OCI-LY7 (cell line): ENCODE measurements at regions not wholly inside any gene's neighbourhood (a gene's known extent, or its start where the extent isn't known, plus 50 kb on each side); places are given as distances from the start of the nearest gene placed in this dataset.

Source experiments
- EZH2phosphoT487 ChIP-seq: fragments of 200-600 bp; sonication (generic); IDR thresholded peaks from 2 replicates; pipeline ENCODE4 v1.6.1; 2018; ENCODE audit warnings: low read depth, borderline replicate concordance, mild to moderate bottlenecking, mixed run types, antibody characterized with exemption, low read length, moderate library complexity, mixed read lengths
- TF ChIP-seq, protein P1 (sequence below): fragments of 200-600 bp; sonication (generic); conservative IDR thresholded peaks from 2 replicates; pipeline ENCODE4 v1.5.1; 2014; ENCODE audit warnings: mild to moderate bottlenecking, antibody characterized with exemption, low read length, moderate library complexity, mixed read lengths

DNA sequence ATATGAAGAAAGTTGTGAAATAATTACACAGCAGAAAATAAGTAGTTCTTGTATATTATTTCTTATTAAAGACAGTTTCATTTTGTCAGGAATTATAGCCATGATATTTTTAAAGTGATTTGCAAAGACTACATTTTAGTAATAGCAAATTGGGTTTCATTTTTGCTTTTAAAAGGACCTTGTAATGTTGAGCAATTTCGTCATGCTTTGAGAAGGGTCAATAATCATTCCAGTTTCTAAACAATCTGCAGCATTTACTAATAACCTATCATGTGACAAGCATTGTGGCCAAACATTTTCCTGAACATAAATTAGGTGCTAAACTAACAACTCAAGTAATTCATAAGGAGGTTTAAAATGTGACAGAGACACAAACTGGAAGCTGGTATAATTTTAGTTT lies 214.4 kb upstream of the CBLB start:
- TF ChIP-seq, protein P1, sequence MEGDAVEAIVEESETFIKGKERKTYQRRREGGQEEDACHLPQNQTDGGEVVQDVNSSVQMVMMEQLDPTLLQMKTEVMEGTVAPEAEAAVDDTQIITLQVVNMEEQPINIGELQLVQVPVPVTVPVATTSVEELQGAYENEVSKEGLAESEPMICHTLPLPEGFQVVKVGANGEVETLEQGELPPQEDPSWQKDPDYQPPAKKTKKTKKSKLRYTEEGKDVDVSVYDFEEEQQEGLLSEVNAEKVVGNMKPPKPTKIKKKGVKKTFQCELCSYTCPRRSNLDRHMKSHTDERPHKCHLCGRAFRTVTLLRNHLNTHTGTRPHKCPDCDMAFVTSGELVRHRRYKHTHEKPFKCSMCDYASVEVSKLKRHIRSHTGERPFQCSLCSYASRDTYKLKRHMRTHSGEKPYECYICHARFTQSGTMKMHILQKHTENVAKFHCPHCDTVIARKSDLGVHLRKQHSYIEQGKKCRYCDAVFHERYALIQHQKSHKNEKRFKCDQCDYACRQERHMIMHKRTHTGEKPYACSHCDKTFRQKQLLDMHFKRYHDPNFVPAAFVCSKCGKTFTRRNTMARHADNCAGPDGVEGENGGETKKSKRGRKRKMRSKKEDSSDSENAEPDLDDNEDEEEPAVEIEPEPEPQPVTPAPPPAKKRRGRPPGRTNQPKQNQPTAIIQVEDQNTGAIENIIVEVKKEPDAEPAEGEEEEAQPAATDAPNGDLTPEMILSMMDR: no peak
- no peak for TF ChIP-seq EZH2phosphoT487
